ENCODE measurements at regions not wholly inside any gene's neighbourhood (a gene's known extent, or its start where the extent isn't known, plus 50 kb on each side); places are given as distances from the start of the nearest gene placed in this dataset.

DNA sequence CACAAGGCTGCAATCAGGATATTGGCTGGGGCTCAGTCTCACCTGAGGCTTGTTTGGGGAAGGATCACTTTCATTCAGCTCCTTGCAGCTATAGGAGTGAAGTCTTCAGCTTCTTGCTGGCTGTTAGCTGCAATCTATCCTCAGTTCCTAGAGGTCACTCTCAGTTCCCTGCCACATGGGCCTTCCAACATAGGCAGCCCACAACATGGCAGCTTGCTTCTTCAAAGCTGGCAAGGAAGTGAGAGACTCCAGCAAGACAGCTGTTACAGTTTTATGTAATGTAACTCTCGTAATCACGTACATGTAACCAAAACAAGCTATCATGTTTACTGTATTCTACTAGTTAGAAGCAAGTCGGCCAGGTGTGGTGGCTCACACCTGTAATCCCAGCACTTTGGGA lies 226.9 kb downstream of the CDC5L start:
- DNase-seq, result no peak

DNA sequence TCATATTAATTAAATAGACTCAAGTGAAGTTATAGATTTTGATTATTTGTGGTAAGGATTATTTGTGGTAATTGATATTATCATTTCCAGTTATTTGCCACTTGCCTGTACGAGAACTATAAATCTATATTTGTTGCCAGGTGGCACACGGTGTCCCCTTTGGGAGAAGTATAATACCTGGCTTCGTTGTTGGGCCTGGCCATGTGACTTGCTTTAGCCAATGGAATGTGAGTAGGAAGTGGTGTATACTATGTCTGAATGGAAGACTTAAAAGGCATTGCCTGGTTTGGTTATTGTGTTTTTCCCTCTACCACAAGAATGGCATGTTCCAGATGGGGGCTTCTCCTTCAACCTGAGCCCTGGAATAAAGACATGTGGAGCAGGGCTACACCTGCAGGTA lies 228.1 kb downstream of the CDC5L start:
- DNase-seq, result no peak

DNA sequence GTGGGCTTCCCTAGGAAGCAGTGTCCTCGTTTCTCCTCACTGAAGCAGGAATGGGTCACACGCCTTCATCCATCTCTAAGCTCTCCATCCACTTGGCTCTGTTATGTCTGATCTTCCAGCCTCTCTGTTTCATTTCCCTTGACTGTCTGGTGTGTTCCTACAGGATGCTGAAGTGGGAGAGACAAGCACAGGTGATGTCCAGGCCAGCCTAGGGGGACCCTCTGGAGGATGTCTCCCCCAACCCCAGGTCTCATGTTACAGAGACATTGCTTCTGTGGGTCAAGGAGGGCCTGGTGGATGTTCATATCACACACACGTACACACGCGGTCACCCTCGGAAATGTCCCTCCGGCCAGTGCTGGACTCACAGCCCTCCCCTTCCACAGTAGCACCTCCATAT lies 229.9 kb downstream of the CDC5L start:
- DNase-seq, result no peak

DNA sequence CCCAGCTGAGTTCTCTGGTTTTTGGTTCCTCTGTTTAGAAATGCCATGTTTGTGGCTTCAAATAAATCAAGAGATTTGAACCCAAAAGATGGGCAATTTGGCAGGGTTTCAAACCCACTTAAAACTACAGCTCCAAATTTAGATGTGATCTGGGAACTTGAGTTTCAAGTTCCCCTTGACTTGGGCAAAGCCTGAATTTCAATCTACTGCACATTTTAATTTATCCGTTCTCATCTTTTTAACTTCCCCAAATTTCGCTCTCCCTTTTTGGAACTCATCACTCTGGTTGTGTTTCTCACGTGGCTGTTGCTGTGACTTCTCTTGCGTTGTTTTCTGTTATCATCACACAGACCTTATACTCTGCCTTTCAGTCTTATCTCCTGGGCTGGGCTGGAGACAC lies 230.9 kb downstream of the CDC5L start:
- DNase-seq, result no peak

DNA sequence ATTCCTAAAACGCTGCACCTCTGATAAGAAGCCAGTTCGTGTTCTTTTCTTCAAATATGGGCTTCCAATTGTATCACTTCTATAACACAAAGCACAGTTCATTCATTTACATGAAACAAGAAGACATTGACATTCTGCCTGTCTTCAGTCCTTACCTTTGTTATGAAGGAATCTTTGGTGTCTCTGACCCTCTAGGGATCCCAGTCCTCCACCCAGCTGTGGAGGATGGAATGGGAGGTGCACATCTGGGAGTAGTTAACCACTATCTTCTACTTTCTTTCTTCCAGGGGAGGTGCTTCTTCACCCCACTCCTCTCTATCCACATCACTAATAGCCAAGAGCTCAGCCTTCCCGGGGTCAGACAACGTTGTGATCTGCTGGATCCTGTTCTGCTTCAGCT lies 233.4 kb downstream of the CDC5L start:
- no peak for DNase-seq

DNA sequence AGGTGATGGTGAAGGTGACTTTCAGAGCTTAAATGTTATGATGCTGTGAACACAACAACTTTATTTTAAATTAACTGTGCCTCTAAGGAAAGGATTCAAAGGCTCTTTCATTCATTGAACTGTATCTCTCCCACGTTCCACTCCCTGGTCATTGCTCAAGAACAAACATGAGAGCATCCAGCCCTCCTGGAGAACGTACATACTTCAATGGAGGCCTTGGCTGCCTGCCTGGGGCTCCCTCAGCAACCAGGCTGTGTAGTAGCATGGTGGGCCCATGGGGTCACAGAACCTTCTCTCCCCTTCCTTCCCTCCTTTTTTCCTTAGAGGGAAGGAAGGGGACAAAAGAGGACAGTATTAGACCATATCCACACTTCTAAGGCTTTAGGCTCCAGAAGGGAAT lies 234.3 kb downstream of the CDC5L start:
- DNase-seq, result no peak

DNA sequence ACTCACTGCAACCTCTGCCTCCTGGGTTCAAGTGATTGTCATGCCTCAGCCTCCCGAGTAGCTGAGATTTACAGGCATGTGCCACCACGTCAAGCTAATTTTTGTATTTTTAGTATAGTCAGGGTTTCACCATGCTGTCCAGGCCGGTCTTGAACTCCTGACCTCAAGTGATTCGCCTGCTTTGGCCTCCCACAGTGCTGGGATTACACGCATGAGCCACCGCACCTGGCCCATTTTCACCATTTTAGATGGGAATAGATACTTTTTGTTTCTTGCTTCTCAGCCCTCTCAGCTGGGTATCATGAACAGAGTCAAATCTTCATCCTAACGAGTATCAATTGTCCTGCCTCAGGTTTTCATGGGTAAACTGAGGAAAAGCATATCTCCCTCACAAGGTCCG lies 235.0 kb downstream of the CDC5L start:
- no peak for DNase-seq

DNA sequence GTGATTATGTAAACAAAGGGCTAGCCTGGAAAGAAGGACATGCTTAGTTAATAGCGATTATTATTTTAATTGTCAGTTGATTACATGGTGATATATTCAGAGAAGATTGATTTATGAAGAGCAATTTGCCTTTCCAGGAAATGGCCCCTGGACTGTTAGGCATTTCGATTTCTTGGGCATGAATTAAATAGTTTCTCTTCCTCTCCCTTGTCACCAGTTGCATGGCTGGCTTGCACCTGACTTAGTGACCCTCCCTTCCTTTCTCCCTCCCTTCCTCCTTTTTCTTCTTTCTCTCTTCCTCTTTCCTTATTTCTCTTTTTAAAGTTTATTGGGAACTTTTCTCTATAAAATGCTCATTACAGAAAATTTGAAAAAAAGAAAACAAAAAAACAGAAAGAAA lies 235.4 kb downstream of the CDC5L start:
- no peak for DNase-seq

DNA sequence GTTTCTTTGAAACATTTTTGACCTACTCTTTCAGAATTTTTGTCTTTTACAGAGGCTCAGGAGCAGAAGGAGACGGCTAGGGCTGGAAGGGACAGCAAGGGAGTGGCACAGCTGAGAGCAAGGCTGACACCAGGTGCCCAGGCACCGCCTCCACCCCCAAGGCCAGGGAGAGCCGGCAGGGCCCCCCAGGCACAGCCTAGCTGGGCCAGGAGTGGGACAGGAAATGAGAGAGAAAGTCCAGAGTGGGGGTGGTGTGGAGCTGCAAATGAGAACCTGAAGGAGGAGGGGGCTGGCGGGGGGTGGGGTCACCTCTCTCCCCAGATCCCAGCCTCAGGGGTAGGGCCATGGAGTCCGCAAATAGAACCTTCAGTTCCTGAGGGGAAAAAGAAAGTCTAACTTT lies 236.7 kb downstream of the CDC5L start:
- DNase-seq, result no peak

DNA sequence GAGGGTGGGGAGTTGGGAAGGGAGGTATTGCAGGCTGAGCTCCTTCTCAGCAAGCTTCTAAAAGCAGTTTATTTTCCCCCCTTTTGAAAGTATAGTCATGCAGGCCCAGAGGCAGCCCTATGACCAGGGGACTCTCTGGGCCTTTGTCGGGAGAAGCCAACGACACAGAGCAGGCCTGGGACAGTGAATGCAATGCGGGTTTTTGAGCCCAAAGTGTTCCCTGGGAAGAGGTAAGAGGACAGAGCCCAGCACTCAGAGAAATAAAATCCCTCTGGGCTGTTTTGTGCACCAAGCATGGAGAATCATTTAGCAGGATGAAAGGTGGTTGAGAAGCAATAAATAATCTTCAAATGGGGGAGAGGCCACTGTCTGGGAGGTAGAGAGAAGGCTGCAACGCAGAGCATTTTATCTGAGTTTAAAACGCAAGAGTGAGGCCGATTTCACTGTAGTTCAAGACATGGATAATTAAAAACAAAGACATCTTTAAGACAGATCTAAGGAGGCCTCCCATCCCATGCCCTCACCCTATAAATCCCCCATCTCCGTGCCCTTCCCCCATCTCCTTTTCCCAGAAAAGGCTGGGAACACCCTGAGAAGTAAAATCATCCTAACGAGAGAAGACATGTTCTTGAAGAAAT lies 237.5 kb downstream of the CDC5L start:
- no peak for DNase-seq

DNA sequence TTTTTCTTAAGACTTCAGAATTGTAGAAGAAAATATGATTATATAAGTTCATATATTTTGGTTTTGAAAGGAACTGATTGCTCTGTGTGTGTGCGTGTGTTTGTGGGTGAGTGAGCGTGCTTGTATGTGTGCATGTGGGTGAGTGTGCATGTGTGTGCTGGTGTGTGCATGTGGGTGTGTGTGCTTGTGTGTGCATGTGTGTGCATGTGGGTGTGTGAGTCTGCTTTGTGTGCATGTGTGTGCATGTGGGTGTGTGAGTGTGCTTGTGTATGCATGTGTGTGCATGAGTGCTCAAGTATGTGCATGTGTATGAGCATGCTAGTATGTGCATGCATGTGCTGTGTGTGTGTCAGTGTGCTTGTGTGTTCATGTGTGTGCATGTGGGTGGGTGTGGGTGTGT lies 238.5 kb downstream of the CDC5L start:
- DNase-seq, result no peak

DNA sequence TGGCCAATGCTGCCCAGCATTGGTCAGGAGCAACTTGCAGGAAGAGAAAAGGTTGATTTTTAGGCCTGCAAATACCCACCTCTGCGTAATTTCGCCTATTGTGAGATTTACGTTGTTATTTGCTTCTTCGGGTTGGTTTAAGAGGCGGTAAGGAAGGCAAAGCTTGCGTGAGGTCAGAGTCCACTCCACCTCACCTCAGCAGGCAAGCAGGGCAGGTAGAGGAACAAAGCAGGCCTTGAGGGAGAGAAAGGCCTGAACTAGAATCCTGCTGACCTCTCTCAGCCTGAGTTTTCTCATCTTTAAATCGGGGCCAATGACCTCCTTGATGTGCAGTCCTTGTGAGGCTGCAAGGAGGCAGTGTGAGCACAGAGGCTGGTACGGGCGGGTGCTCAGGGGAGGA lies 239.1 kb downstream of the CDC5L start:
- no peak for DNase-seq

DNA sequence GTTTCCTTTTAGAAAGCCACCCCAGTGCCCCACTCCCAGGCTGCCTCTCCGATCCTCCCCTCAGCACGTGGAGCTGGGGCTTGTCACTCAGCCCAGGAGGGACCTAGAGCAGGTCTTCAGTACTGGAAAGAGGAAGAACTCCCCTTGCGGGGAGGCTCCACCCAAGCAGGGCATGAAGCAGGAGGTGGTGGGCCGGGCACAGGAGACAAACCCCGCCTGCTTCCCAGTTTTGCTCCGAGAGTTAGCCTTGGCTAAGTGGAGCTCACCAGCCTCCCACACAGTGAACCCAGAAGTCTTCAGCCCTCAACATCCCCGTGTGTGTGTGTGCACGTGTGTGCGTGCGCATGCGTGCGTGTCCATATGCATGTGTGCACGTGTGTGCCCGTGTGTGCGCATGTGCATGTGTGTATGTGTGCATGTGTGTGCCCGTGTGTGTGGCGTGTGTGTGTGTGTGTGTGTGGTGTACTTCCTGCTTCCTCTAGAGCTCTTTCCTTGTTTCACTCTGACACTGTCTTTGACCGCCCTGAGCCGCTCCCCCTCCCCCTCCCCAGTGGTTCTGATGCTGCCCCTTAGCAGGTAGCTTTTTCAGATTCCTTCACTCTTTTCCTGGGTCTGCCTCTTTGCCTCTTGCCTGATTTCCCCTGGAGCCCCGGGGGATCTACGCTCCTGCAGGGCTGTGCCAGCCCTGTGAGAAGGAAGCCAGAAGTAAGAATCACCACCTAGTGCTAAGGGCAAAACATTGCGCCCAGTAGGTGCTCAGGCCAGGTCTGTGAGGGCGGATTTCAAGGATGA lies 239.8 kb downstream of the CDC5L start:
- DNase-seq, result no peak

DNA sequence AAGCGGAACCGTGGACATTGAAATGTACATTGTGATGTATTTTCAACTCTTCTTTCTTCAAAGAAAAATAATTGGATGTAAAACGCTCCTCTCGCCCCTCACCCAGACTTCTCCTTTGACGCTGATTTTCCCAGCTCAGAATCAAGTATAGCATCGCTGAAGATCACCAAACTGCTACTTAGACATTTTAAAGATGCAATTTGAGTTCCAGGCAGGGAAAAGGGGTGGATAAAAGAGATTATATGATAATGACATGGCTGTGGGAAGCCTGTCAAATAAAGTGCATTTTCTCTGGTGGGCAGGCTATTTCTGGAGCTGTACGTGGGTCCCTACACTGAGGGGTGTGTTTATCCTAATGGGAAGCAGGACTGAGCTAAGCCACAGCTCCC lies 240.4 kb downstream of the CDC5L start:
- DNase-seq, result no peak

DNA sequence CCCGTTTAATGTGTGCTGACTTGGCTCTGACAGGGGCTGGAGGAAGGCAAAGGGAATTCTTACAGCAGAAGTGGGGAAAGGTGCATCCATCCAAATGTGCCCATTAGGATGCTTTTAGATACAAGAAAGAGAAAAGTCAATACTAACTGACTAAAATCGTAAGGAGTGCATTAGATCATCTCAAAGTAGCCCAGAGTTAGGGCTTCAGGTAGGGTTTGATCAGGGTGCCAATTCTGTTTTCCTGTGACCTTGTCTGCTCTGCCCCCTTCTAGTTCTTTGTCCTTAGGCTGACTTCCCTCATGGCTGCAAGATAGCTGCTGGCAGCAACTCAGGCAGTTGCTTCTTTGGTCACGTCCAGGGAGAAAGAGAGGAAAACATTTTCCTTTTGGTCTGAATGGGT lies 240.8 kb downstream of the CDC5L start:
- DNase-seq, result no peak

DNA sequence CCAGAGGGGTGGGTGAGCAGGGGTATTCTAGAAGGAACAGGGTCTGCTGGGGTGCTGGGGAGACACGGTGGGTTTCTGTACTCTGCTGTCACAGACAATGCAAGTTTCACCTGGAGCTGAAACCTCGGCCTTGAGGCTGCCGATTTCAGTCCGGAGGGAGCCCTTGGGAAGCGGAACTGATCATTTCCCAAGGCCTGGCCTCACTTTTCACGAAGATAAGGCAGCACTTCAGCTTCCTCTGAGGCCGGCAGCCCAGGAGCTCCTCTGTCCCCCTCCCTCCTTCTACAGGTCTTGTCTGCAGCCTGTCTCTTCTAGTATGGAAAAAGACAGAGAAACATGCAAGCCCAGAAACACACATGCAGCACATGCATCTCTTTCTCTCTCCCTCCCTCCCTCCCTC lies 242.1 kb downstream of the CDC5L start:
- no peak for DNase-seq

DNA sequence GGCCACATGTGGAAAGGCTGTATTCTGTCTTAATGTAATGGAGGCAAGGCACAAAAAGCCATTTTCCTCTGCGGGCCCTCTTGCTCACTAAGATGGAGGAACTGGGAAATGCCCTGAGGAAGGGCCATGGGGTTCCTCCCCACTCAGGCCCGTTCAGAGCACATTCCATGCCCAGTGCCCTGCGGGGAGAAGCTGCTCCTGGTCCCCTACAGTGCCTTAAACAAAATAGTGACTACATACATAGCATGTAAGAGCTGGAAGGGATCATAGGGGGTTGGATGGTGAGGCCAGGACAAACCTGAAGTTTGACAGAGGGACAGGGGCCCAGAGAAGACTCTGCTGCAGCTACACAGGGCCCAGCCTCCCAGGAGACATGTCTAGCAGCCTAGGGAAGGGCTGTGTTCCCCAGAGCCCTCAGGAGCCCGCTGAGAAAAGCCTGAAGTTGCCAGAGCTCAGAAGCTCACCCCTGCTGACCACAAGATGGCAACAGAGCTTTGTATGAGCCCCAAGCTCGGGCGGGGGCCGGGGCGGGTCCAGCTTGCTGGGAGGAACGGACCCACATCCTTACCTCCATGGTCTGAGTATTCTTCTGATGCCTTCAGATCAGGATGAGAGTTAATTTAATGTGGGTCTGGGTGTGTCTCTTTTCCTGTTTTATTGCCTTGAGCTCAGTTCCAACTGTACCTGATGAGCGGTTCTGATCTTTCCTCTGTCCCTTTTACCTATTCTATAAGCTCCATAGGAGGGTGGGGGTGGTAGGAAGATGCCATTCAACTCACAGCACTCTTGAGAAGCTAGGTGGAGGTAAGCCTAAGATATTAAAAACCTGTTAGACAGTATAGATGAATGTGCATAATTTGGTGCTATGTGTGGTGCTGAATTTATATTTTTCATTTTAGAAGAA lies 242.9 kb downstream of the CDC5L start:
- no peak for DNase-seq

DNA sequence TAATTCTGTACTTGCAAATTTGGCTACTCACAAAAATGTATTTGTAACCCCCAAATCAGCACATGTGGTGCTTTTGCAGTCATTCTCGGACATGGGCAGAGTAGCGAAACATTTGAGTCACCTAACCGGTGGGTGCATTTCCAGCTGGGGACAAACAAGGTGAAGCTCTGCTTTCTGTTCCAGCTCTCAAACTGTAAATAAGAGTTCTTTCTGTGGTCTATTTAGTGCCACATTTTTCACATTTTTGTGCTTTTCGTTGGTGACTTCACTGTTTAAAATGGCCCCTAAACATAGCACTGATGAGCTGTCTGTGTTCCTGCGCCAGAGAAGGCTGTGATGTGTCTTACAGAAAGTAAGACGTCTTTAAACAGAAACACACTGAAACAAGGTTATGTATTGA lies 244.5 kb downstream of the CDC5L start:
- no peak for DNase-seq

DNA sequence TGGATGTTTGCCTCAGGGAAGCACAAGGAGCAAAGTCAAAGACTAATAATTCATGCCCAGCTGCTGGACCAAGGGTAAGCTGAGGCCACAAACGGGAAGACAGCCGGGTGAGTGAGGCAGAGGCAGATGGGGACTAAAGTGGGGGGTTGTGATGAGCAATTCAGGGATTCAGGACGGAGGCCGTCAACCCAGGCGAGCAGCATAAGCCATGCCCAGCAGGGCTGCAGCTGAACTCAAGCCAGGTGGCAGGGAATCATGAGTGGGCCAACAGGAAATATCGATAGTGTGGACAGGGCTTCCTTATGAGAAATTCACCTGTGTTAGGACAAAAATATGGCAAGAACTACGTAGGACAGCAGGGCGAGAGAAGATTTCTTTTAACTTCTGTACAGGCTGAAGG lies 246.8 kb downstream of the CDC5L start:
- no peak for DNase-seq

DNA sequence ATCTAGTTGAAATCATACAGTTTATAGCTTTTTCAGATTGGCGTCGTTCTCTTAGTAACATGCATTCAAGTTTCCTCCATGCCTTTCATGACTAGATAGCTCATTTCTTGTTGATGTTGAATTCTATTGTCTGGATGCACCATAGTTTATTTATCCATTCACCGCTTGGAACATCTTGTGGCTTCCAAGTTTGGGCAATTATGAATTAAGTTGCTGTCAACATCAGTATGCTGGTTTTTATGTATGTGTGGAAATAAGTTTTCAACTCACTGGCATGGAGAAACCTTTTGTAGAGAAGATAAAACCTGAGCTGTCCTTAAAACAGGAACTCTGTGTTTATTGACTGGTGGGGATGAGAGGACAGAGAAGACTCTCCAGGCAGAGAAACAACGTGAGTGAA lies 248.0 kb downstream of the CDC5L start:
- no peak for DNase-seq

DNA sequence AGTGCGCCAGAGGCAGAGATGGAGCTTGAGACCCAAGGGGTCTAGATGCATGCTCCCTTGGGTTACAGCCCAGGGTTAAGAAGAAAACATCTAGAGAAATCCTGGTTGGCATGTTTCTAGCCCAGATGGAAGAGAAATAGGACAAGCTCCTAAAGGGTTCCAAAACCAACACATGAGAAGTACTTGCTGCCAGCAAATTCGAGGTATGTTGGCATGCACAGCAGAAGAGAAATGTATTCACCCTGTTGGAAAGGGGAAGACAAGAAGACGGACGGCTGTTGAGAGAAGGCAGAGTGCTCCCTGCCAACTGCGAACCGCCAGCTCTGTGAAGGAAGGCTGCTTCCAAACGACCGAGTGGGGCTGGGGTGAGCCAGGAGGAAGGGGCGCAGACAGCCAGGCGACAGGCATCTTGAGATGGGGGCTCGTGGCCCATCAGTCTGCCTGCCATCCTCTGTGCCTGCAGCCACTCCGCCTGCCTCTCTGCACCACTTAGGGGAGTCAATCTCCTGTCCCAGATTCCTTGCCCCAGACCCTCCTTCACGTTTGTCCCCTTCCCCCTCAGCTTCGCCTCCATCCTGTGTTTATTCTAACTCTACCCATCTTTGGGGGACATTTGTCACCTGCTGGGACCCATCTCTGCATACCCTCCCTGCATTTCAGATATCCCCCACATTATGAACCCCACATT lies 249.2 kb downstream of the CDC5L start:
- no peak for DNase-seq

DNA sequence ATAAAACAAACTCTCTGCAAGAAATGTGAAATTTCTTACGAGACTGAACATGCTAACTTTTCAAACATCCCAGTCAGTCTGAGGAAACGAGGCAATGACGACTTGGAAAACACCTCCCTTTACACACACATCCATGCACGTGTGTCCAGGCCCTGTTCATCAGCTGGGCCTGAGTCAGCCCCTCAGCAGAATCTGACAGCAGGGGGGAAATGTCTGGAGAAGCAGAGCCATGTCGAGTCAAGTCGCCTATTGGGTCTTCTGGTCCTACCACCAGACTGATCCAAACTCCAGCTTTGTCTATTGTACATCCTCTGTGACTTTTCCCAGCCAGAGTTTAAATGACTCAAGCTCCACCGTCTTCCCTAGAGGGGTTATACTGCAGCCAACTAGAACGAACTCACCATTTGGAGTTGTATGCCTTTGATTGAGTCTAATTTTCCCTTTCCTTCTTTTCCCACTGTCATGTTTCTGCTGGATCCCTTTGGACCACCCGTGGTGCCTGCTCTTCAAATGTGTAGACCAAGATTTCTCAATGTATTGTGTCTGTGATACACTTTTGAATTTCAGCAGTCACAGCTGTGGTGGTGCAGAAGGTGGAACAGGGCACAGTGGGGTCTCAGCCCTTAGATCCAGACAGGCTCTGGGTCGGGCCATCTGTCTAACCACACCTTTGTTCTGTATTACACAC lies 254.0 kb downstream of the CDC5L start:
- DNase-seq, result no peak

DNA sequence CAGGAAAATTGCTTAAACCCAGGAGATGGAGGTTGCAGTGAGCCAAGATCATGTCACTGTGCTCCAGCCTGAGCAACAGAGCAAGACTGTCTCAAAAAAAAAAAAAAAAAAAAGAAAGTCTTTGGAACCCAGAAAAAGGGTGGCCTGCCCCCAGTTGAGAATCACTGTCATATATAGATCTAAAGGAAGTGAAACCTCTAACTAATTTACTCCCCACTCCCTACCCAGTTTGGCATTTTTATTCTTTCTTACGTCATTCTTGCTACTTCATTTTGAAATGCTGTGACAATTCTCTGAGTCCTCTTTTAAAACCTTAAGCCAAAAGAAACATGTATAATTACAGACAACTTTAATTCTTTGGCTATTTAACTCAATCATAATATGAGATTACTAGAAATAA lies 254.8 kb downstream of the CDC5L start:
- no peak for DNase-seq

Measured in SIG-M5 (cell line).